NCI-H226 (cell line): ENCODE measurements at regions not wholly inside any gene's neighbourhood (a gene's known extent, or its start where the extent isn't known, plus 50 kb on each side); places are given as distances from the start of the nearest gene placed in this dataset.
"Not testable (repeated sequence)": the region's sequence is repeated elsewhere in the genome, so short reads cannot be mapped to it uniquely, and the experiment has no call there.

Experiments used
- DNase-seq: peaks from one replicate; pipeline ENCODE4 v3.0.0-alpha.2; 2015

DNA sequence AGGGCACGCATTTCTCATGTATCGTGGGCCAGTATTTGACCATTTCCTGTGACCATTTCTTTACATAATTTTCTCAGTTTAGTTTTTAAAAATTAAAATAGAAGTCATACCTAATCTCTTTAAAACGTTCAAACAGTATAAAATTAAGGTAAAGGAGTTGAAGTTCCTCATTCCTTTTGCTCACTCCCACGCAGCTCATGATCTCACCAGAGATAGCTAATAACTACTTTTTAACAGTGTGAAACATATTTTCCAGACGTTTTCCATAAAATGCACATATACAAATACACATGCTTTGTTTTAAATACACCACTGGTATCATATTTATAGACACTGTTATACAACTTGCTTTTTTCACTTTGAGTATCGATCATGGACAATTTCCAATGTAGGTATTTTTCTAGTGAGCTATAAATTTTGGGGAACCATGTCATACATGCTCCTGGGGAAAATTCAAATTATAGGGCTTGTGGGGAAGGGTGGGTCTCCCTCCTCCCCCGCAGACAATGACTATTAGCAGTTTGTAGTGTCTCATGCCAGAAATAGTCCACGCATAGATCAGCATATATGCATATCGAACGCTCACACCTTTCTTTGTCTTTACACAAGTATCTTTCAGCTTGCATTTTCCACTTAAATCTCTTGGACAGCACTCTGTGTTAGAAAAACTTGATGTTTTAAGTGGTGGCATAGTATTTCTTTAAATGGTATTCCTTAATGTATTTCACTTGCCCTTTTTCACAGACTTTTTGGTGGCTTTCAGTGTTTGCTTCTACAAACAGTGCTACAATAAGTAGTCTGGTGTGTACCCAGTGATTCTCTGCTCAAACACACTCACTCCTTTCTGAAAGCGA lies 145.5 kb upstream of the ZNF217 start:
- DNase-seq = no peak

DNA sequence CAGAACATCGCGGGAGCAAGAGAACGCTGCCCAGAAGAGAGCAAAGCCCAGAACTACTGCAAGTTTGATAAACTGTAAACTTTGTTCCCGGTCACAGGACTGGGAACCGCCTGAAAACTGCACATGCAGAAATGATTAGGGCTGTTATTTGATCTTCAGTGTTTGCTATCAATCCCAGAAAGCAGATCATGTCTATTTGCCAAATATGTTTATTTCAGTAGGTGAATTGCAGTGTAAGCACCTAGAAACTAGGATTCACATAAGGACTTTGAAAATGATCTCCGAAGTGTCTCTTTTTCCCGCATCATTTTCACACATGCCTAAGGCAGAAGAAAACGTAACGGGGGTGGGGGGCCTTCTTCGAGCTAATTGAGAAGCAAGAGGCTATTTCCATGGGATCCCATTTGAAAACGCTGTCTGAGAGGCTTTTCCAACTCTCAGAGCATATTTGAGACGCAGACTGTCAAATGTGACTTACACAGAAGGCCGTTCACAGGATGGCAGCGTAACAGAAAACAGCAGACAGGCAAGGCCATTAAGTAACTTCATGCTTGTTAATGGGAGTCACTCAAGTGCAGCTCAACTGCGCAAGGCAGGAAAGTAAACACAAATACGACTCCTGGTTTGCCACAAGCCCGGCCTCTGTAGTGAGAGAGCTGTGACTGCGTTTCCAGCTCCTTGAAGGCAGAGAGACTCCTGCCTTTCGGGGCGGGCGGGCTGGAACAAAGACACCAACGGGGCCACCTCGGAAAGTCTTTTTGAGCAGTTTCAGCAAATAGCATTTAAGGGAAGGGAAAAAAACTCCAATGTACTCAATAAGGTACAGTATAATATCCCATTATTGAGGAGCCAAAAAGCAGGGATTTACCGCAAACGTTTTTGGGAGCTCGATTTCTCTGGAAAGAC lies 144.7 kb upstream of the ZNF217 start:
- no peak for DNase-seq

DNA sequence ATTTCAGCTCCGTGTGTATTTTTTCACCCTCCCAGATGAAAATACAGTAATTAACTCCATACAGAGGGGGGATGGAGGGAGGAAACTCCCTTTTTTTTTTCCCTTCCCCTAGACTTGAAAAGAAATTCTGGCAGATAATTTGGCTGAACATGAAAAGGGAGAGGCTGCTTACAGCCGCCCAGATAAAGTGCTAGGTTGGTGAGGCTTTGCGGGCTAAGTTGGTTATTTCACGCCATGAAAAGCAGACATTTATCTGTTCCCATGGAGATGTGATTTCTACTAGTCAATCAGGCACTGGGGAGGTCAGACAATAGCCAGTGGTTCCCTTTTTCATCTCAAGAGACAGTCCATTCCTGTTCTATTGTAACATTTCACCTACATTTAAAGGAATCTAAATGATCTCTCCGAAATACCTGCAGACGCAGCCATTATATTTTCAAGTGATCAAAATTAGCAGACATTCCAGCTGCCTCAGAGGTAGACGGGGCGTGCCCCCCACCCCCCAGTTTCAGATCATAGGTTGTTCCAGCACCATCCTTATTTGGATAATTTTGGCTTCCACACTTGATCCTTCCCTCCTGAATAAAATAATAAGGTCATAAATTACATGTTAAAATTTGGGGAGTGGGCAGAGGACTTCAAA lies 143.9 kb upstream of the ZNF217 start:
- DNase-seq = no peak

DNA sequence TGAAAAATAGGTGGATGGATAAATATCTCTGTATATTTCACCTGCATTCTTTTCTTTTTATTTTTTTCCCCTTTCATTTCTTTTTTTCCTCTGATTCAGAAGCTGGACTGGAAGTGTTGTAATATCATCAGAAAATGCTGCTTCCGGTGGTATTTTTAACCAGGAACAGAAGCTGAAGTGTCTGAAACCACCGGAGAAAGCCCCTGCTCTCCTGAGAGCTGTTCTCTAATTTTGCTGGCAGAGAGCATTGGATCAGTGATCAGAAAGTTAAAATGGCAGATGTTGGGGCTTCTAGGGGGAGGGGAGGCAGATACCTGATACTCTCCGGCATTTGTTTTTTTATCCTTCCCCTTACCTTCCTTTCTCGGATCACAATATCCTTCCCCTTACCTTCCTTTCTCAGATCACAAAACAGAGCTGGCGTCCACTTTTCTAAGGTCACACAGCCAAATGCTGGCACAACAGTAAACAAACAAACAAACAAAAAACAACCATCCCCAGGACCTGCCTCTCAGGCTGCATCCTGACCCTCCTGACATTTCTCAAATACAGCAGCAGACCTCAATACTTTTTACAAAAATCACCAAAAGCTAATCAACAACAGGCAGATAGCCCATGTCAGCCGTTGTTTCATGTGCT lies 143.2 kb upstream of the ZNF217 start:
- no peak for DNase-seq

DNA sequence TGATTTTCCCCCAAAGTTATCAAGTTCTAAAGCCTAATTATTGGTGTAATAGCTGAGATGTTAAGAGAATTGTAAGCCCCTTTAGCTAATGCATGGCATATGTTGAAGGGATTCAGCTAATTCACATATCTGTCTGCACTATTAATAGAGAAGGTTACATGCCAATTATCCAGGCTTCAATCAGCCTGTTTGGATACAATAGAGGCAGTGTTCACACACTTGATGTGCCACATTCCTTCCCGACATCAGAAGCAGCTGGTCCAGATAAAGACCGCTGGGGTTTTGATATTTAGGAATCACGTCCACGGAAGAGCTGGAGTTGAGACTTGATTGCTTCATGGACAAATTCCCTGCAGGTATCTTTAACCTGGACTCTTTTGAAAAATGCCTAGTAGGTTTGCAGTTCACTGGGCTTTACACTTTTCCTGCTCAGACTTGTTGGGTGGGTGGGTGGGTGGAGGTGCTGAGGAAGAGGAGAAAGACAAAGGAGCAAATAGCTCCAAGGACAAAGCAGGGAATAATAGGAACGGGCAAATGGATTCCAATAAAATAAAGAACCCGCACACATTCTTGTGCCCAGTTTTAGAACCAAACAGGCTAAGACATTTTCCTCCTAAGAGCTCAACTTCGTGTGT lies 142.6 kb upstream of the ZNF217 start:
- DNase-seq = no peak

DNA sequence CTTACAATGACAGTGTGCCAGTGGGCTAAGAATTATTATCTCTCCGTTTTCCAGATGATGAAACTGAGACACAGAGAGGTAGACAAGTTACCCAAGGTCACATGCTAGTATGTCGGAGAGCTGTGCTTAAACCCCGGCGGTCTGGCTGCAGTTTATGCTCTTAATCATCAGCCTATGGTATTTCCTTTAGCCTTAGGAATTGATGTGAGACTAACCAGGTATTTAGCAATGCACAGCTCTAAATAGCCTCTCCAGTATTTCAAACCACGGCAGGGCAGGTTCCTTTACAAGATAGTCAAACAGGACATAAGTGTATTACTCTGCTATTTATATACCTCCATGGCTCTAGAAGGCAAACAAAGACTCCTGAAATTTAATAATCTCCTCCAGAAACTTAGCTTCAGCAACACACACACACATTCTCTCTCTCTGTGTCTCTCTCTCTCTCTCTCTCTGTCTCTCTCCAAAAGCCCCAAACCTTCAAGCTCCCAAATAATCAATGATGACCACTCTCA lies 142.0 kb upstream of the ZNF217 start:
- DNase-seq = peak; percentile 92

DNA sequence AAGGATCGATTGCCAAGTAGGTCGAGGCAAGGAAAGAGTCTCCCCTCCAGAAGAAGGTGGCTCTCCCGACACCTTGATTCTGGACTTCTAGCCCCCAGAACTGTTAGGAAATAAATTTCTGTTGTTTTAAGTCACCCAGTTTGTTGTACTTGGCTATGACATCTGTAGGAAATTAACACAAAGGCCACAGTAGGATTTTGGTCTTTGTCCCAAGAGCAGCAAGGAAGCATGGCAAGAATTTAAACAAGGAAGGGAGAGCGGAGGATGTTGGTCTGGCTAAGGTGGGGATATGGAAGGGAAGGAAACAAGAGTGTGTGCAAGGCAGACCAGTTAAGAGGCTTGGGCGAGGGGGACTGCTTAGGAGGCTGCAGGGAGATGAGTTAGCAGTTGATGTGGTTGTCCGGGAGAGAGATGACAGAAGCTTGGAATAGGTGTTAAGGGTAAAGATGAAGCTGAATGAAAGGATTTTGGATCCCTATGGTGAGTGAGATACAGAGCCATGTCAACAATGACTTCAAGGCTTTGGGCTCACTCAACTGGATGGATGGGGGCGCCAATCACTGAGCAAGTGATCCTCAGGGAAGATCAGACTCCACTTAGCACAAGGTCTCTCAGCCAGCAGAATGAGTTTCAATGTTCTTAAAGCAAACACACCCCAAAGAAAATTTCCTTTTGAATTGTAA lies 140.5 kb upstream of the ZNF217 start:
- DNase-seq = no peak

DNA sequence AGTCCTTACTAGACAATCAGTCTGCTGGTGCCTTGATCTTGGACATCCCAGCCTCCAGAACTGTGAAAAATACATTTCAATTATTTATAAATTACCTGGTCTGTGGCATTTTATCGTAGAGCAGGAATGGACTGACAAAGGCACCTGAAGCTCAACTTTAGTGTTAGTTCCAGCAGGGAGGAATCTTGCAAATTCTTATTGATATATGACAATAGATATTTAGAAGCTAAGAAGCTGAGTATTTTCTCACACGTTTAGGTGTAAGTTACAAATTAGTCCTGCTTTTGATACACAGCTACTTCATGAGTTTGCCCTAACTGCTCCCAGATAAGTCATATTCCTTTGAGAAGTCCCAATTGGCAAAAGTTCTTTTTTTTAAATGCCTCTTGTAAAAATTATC lies 138.0 kb upstream of the ZNF217 start:
- DNase-seq = no peak

DNA sequence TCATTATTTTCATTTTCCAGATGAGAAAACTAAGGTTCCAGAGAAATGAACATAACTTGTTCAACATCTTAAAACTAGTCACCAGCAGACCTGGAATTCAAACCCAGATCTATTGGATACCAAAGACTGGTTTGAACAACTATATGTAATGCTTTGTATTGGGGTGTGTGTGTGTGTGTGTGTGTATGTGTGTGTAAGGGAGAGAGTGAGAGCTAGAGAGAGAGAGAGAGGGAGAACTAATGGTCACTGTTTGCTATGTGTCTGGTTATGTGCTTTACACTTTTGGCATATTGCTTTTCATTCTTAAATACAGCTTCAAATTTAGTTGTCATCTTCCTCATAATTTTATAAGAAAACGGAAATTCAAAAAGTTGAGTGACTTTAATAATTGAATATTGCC lies 134.7 kb upstream of the ZNF217 start:
- DNase-seq = no peak

DNA sequence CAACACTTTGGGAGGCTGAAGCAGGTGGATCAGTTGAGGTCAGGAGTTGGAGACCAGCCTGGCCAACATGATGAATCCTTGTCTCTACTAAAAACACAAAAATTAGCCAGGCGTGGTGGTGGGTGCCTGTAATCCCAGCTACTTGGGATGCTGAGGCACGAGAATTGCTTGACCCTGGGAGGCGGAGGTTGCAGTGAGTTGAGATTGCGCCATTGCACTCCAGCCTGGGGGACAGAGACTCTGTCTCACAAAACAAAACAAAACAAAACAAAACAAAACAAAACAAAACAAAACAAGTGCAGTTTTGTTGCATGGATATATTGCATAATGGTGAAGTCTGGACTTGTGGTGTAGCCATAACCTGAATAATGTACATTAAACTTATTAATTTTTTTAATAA lies 133.6 kb upstream of the ZNF217 start:
- not testable (repeated sequence) for DNase-seq

DNA sequence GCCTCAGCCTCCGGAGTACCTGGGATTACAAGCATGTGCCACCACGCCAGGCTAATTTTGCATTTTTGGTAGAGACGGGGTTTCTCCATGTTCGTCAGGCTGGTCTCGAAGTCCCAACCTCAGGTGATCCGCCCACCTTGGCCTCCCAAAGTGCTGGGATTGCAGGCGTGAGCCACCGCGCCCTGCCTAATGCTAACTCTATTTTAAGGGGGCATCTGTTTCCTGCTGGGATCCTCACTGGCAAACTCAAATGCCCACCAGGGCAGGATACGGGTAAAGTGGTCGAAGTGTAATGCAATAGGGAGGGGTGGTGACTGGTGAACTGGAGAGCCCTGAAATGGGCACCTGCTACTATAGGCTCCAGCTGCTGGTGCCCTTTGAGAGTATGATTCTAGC lies 131.9 kb upstream of the ZNF217 start:
- no peak for DNase-seq

DNA sequence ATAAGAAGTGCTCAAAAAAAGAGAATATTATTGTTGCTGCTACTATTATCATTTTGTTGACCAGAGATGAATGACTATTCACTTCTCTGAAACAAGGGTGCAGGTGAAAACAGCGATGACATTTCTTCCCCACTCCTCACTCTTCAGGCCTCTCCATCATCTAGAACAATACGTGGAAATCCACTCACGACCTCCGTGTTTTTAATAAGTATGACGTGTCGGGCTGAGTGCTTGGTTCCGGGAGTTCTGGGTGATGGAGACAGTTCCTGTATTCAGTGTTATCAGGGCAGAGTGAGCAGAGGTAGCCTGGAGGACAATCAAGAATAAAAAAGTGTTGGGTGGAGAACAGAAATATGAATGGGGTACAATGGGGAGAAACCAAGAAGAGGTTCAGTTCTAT lies 130.0 kb upstream of the ZNF217 start:
- DNase-seq = no peak

DNA sequence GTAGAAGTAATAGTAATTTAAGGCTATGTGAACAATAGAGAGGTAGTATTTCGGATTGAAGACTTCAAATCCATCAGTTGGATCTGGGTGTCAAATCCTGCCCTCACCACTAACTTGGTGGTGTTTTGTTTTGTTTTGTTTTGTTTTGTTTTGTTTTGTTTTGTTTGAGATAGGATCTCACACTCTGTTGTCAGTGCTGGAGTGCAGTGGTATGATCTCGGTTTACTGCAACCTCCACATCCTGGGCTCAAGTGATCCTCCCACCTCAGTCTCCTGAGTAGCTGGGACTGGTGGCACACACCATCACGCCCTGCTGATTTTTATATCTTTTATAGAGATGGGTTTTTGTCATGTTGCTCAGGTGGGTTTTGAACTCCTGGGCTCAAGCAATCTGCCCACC lies 129.4 kb upstream of the ZNF217 start:
- no peak for DNase-seq

DNA sequence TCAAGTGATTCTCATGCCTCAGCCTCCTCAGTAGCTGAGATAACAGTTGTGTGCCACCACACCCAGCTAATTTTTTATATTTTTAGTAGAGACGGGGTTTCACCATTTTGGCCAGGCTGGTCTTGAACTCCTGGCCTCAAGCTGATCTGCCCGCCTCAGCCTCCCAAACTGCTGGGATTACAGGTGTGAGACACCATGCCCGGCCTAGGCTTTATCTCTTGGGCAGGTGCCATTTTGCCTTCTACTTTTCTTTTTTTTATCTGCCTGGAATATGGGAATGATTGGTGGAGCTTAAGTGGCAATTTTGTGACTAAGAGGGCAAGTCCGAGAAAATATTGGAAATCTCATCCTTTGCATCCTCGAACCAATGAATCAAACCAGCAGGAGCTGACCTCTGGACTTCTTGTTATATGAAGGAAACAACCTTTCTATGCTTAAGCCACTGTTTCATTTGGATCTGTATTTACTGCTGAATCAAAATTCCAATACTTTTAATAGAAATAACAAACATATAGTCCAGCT lies 128.9 kb upstream of the ZNF217 start:
- no peak for DNase-seq

DNA sequence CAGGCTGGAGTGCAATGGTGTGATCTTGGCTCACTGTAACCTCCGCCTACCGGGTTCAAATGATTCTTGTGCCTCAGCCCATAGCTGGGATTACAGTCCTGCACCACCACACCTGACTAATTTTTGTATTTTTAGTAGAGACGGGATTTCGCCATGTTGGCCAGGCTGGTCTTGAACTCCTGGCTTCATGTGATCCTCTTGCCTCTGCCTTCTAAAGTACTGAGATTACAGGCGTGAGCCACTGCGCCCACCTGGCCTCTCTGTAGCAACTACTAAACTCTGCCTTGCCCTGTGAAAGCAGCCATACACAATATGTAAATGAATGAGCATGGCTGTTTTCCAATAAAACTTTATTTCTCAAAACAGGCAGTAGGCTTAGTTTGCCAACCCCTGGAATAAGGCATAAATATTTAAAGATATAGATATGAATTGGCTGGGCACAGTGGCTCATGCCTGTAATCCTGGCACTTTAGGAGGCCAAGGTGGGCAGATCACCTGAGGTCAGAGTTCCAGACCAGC lies 127.9 kb upstream of the ZNF217 start:
- not testable (repeated sequence) for DNase-seq

DNA sequence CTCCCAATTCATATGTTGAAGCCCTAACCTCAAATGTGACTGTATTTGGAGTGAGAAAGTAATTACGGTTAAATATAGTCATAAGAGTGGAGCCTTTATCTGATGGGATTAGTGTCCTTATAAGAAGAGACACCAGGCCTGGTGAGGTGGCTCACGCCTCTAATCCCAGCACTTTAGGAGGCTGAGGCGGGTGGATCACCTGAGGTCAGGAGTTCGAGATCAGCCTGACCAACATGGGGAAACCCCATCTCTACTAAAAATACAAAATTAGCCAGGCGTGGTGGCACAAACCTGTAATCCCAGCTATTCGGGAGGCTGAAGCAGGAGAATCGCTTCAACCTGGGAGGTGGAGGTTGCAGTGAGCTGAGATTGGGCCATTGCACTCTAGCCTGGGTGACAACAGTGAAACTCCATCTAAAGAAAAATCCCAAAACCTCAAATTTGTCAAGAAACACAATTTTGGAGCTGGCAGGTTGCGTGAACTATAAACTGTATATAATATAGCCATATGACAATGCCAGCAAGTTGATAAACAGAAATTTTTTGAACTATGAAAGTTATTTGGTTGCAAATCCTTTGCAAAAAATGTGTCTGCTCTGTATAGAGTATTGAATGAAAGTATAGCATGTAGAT lies 125.6 kb upstream of the ZNF217 start:
- DNase-seq = not testable (repeated sequence)

DNA sequence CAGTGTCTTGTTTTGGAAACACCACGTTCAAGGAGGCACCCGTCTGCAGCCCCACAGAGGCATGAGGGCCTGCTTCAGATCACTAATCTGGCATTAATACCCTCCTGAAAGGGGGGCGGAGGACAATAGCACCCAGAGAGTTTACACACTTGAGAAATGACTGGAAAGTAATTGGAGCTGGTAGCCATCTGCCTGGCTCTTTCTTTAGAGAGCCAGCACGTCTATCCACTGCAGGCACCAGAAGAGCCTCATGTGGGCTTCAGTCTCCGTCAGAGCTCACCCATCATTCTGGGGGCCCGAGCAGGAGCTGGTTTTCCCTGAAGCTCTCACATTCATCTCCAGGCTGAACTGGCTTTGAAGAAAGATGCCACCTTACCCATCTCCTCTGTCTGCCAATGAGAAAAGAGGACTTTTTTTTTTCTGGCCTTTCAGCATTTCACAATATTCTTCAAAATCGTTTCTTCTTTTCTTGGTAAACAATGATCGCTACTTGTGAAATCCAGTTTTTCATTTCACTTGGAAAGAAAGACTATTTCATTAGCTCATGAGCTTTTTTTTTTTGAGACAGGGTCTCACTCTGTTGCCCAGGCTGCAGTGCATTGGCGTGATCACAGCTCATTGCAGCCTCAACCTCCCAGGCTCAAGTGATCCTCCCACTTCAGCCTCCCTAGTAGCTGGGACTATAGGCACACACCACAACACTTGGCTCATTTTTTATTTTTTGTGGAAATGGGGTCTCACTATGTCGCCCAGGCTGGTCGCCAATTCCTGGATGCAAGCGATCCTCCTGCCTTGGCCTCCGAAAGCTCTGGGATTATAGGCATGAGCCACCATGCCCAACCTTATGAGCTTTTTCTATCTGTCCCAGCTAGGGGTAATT lies 124.7 kb upstream of the ZNF217 start:
- DNase-seq = no peak

DNA sequence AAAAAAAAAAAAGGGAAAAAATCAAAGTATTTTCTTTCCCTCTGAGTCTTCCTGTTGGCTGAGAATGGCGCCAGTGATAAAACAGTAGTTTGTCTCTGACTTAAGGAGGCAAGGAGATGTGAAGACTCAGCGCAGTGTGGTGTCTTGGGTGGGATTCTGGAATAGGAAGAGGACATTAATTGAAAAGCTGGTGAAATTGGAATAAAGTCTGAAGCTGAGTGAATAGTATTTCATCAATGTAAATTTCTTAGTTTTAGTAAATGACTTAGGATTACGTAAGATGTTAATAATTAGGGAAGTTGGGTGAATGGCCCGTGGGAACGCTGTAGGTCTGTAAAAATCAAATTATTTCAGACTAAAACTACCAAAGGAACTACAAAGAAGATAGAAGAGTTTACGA lies 122.8 kb upstream of the ZNF217 start:
- DNase-seq = no peak

DNA sequence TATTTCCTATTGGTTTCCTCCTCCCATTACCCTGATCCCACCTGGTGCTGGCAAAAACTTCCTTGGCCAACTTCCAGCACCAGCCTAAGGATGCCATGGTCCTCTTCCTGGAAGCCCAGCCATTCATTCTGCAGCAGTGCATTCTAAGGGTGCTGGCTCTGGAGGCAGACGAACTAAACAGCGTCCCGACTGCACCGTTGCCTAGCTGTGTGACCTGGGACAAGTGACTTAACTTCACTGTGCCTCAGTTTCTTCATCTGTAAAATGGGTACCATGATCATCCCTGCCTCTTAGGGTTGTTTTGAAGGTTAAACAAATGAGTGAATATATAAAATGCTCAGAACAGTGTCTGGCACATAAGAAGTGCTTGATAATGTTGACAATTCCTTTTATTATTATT lies 120.9 kb upstream of the ZNF217 start:
- no peak for DNase-seq
